ENCODE measurements at regions not wholly inside any gene's neighbourhood (a gene's known extent, or its start where the extent isn't known, plus 50 kb on each side); places are given as distances from the start of the nearest gene placed in this dataset.

GRCh38 chr2:204315236-204315662, 230.0 kb upstream of the PARD3B start:
- no peak for DNase-seq (ENCODE audit: low read depth in 4 of 4, low spot score in 1 of 4)

GRCh38 chr2:204317640-204318039, 227.6 kb upstream of the PARD3B start:
- DNase-seq (ENCODE audit: low read depth in 4 of 4, low spot score in 1 of 4): no peak

DNA sequence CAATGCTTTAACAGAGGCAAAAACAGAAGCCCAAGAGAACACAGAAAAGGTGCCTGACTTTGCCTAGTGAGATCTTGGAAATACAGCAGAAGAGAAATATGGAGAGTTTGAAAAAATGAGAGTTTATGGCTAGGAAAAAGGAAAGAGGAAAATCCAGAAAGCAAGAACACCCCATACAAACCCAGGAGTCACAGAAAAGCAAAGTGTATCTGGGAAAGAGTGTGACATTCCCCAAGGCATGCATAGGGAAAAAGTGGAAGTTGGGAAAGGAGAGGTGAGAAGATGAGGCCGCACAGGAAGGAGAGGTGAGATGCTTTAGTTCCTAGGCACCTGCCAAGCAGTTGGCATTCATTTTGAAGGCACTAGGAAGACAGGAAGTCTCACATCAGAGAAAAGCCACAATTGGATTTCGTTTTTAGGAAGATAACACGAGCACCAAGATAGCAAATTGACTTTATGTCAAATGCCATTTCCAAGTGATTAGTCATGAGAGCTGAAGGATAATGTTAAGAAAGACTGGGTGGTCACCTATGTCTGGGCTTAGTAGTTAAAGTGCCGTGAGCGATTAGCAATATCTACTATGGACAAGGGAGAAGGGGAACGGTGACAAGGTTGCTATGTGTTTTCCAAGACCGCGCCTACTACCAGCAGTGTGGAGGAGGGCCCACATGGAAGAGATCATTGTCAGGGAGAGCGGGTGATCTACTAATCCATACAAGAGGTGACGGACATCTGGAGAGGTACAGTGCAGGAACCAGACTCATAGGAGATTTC, 224.1 kb upstream of the PARD3B start:
- no peak for DNase-seq (ENCODE audit: low read depth in 4 of 4, low spot score in 1 of 4)

- DNase-seq (ENCODE audit: low read depth in 4 of 4, low spot score in 1 of 4): no peak
These were observed 223.1 kb upstream of the PARD3B start for GRCh38 chr2:204321910-204322751.

GRCh38 chr2:204325468-204325867, 219.8 kb upstream of the PARD3B start:
- DNase-seq (ENCODE audit: low read depth in 4 of 4, low spot score in 1 of 4): peak; percentile 23 to 30 (median 28)

- no peak for DNase-seq (ENCODE audit: low read depth in 4 of 4, low spot score in 1 of 4)
These were observed 216.9 kb upstream of the PARD3B start for GRCh38 chr2:204328373-204328772.

DNA sequence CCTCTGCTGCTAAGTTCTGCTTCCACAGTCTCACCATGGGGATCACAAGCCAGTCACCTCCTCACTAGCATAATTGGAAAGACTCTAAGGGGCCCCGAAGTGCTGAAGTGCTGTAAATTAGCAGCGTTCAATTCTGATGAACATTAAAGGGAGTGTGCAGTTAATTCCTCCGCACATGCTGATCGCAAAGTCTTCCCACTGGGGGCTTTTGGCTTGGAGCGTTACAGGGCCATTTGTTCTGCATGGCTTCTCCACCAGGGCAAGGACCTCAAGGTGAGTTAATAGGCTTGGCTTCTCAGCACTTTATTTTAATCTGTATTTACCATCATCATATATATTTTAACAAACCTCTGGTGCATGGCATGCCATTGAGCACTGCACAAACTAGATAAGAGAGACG, 216.3 kb upstream of the PARD3B start:
- DNase-seq (ENCODE audit: low read depth in 4 of 4, low spot score in 1 of 4): no peak

DNA sequence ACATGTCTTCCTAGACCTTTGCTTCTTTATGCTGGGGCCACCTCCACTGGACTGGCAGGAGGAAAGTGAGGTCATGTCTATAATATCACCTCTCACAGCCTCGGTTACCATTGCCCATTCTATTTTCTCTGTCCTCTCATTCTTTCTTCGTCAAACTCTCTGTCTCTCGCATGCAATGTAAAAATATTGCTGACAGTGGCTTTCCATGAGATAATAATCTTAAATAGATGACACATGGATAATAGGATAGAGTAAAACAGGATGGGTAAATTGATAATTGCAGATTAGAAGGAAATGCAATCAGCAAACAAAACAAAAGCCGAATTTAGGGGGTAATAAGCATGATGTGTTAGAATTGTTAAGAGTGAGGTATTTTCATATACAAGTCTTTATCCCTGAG, 215.7 kb upstream of the PARD3B start:
- DNase-seq (ENCODE audit: low read depth in 4 of 4, low spot score in 1 of 4): no peak

- DNase-seq (ENCODE audit: low read depth in 4 of 4, low spot score in 1 of 4): no peak
These were observed 214.1 kb upstream of the PARD3B start for GRCh38 chr2:204331180-204331579.

DNA sequence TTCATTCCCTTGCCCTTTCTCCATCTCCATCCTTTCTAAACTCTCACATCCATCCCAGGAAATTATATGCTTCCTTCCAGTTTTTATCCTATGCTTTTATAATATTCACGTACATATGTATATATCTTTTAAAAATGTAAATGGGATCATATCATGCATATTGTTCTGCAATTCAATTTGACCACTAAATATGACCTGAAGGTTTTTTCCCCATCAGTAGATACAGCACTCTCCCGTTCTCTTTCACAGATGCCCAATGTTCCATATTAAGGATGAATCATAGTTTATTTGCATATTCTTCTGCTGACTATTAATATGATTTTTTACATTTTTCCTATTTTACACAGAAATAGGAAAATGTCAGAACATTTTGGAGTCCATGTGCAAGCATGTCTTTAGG, 213.3 kb upstream of the PARD3B start:
- DNase-seq (ENCODE audit: low read depth in 4 of 4, low spot score in 1 of 4): no peak

DNA sequence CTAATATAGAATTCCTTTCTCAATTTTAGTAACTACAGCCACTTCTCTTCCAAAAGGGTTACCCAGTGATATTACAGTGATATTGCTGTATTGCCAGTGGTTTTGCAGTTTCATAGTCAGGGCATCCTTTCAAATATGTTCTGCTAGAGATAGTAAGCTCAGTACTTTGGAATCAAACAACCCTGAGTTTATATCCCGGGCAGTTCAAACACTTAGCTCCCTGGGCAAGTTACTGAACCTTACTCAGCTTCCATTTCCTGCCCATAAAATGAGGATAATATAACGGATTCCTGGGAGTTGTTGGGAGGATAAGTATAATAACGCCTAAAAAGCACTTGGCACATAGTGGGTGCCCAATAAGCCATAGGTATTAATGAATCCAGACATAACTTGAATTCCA, 212.6 kb upstream of the PARD3B start:
- DNase-seq (ENCODE audit: low read depth in 4 of 4, low spot score in 1 of 4): no peak

DNA sequence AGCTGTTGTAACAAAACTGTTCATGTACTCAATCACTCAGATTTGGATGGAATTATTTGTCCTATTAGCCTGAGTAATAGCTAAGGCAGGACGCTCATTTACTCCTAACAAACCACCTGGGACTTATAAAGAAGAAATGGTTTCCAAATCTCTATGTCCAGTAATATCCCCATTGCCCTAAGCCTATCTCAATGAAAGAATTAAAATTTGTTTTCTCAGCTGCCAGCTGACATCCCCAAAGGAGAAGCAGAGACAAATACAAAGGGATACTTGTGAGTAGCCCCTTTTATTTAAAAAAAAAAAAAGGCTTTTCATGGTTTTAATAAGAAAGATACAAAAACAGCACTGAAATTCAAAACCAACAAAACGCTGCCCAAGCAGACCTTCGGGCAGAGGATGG, 211.4 kb upstream of the PARD3B start:
- no peak for DNase-seq (ENCODE audit: low read depth in 4 of 4, low spot score in 1 of 4)

DNA sequence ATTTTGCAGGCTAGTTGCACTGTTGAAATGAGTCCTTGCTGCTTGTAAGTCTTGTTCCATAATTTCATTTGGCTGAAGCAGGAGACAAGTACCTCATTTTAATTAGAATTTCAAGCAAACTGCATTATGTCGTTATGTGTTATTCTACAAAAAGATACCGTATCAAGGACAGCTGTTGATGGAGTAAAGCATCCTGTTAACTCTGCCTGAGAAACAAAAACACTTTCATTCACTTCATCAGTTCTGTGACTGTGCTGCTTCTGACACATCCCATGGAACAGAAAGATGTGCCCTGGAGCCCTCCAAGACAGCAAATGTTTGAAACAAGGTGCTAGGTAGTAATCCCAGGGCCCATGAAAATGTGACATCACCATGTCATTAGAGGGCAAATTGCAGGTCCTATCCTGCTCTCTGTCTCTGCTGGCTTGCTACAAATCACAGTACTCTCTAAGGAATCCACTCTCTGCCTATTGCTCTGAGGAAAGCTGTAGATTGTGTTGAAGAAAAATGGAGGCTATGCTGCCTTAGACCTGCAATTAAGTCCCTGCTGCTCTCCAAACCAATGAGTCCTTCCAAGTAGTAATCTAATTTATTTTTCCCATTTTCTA, 209.7 kb upstream of the PARD3B start:
- no peak for DNase-seq (ENCODE audit: low read depth in 4 of 4, low spot score in 1 of 4)

- DNase-seq (ENCODE audit: low read depth in 4 of 4, low spot score in 1 of 4): no peak
These were observed 209.0 kb upstream of the PARD3B start for GRCh38 chr2:204336153-204336744.

DNA sequence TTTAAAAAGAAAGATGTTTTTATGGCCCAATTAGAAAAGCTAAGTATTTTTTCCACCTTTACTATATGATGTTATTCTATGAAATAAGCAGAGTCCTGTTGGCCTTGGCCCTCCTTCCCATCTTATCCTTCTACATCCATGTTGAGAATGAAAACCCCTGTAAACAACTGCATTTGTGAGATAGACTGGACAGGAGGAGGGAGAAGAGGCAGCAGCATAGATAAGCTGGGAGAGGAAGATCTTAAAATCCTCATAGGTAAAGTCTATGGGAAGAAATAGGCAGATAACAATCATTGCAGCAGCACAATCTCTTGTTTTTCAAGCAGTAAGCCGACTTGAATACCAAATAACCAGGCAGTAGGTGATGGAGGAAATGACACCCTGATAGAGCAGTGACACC, 207.6 kb upstream of the PARD3B start:
- DNase-seq (ENCODE audit: low read depth in 4 of 4, low spot score in 1 of 4): no peak

DNA sequence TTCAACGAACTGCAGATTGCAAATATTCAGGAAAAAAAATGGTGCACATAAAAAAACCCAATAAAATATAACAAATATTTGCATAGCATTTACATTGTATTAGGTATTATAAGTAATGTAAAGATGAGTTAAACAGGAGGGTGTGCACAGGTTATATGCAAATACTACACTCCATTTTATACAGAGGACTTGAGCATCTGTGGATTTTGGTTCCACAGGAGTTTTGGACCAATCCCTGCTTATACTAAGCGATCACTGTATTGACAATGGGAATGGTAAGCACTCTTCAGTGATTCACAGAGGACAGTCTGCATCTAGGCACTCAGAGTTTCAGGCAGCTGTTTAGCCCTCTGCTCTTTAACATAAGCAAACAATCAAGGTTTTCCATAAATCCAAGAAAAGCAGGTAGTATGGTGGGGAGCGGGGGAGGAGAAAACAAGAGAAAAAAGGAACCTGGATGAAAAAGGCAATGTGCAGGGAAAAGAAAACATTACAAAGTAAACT, 206.0 kb upstream of the PARD3B start:
- no peak for DNase-seq (ENCODE audit: low read depth in 4 of 4, low spot score in 1 of 4)

DNA sequence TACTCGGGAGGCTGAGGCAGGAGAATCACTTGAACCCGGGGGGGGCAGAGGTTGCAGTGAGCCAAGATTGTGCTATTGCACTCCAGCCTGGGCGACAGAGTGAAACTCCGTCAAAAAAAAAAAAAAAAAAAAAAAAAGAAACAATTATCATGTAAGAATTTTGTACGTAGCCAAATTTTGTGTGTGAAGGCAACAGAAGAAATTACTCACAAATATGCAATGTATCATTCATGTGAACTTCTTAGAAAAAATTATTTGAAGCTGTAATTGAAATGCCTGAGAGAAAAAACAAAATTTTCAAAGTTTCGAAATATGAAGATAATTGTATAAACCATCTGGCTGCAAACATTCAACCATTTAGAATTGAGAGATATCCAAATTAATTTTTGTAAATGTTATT, 204.8 kb upstream of the PARD3B start:
- DNase-seq (ENCODE audit: low read depth in 4 of 4, low spot score in 1 of 4): no peak

GRCh38 chr2:204341887-204342276, 203.4 kb upstream of the PARD3B start:
- no peak for DNase-seq (ENCODE audit: low read depth in 4 of 4, low spot score in 1 of 4)

- no peak for DNase-seq (ENCODE audit: low read depth in 4 of 4, low spot score in 1 of 4)
These were observed 201.6 kb upstream of the PARD3B start for GRCh38 chr2:204343685-204344084.

GRCh38 chr2:204344119-204344518, 201.2 kb upstream of the PARD3B start:
- DNase-seq (ENCODE audit: low read depth in 4 of 4, low spot score in 1 of 4): no peak

DNA sequence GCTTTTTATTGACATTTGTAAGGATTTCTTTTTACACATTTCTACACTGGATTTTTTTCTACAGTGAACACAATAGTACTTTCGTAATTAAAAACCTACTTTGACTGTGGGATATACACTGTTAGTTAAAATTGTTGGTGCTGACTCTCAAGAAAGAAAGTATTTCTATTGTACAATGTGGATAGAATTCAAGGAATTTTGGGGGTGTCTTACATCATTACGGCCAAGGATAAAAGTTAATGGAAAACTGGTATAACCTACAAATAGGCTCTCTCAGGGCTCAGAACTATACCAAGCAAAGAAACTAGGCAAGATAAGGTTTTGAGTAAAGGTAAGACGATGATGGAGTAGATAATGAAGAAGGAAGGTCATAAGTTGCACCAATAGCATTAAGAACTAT, 198.4 kb upstream of the PARD3B start:
- DNase-seq (ENCODE audit: low read depth in 4 of 4, low spot score in 1 of 4): no peak
